ENCODE measurements at regions not wholly inside any gene's neighbourhood (a gene's known extent, or its start where the extent isn't known, plus 50 kb on each side); places are given as distances from the start of the nearest gene placed in this dataset.

DNA sequence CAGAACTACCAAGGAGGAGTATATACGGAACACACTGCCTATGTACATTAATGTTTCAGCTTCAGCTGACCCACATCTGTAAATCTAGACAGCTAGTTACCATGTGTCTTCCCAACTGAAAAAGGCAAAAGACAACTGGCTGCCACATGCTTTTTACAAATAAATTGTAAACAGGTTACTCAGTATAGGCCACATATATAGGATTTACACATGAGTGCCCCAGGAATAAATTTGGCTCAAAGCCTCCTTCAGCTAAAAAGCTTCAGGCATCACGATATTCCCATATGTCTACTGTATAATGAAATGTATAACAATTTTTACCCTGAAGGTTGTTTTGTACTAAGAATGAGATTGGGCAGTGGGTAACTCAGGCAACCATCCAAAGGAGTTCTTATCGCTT, 175.9 kb upstream of the BMP4 start:
- peak in 1 of 2 experiments; percentile 40 for DNase-seq

- no peak for DNase-seq
Observed at GRCh38 chr14:54133896-54134295, 177.3 kb upstream of the BMP4 start.

GRCh38 chr14:54135804-54136280, 179.2 kb upstream of the BMP4 start:
- no peak for DNase-seq

- no peak for DNase-seq
Observed at GRCh38 chr14:54136894-54137613, 180.4 kb upstream of the BMP4 start.

DNA sequence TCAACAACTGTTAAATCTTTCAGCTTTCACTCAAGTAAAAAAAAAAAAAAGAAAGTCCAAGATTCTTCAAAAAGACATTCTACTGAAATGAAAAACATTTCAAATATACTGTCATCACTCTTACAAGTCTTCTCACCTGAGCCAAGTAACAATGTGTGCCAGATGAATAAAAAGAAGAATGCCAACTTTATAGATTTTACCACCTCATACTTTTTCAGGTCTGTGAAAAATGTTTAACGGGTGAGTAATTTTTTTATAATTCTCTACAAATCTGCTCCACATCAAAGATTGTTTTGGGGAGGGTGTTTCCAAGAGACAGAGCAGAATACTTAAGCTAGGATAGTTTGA, 181.0 kb upstream of the BMP4 start:
- DNase-seq = no peak

DNA sequence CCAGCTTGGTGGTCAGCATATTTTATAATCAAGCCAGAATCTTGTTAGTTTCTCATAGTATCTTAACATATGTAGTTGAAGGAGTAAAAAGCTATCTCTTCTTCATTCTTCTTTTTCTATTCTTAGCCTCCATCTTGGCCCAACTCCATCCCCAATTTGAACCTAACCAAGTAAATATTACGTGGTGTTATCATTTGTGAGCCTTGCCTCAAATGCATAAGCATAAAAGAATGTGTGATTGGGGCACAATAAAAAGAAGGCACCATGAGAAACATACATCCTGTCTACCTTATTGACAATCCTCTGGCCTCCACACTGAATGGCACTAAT, 181.4 kb upstream of the BMP4 start:
- no peak for DNase-seq

- DNase-seq = no peak
Observed at GRCh38 chr14:54138354-54139038, 181.9 kb upstream of the BMP4 start.

GRCh38 chr14:54140551-54140950, 183.9 kb upstream of the BMP4 start:
- no peak for DNase-seq

- DNase-seq = no peak
Observed at GRCh38 chr14:54146601-54147000, 190.0 kb upstream of the BMP4 start.

- peak in 1 of 2 experiments; percentile 8 for DNase-seq
Observed at GRCh38 chr14:54147282-54147681, 190.7 kb upstream of the BMP4 start.

- no peak for DNase-seq
Observed at GRCh38 chr14:54147758-54148157, 191.1 kb upstream of the BMP4 start.

GRCh38 chr14:54148251-54148650, 191.6 kb upstream of the BMP4 start:
- no peak for DNase-seq

DNA sequence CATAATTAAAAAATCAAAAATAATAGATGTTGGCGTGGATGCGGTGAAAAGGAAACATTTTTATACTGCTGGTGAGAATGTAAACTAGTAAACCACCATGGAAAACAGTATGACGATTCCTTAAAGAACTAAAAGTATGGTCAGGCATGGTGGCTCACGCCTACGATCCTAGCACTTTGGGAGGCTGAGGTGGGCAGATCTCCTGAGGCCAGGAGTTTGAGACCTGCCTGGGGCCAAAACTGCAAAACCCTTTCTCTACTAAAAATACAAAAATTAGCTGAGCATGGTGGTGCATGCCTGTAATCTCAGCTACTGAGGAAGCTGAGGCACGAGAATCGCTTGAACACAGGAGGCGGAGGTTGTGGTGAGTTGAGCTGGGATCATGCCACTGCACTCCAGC, 195.7 kb upstream of the BMP4 start:
- DNase-seq = no peak

DNA sequence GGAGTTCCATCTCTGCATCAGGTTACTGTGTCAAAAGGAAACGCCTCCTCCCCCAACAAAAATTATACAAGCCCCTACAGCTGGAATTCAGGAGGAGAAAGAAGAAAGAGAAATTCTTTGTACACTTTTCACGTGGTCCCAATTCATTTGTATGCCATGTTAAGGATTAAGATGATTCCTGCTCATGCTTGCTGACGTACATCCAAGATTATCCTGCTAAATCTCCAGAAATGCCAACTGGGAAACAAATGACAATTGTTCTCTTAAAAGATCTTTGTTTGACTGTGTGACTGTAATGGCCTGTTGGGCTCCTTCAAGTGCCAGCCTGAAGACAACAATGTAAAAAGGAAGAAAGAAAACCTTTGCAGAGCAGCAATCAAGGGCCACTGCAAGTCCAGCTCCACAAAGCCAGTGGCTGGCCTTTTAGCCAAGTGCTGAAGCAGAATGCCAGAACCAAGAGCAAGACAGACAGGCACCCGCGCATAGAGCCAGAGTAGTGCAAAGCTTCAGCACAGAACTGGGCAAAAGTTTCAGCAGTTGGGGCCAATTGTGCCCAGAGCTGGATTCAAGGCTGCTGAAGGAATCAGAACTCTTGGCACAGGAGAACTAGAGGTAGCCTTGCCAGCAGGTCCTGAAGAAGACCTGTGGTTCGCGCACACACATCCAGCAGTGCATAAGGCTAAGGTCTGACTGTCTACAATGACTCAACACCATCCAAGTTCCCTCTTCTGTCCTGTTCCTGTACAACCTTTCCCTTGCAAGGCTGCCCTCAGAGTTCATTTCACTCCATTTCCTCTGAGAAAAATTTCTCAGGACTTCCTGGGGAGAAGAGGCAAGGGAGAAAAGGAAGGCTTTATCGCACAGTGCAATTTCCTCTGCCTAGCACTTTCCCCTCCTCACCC, 209.7 kb upstream of the BMP4 start:
- DNase-seq = peak; percentile 8 to 73

DNA sequence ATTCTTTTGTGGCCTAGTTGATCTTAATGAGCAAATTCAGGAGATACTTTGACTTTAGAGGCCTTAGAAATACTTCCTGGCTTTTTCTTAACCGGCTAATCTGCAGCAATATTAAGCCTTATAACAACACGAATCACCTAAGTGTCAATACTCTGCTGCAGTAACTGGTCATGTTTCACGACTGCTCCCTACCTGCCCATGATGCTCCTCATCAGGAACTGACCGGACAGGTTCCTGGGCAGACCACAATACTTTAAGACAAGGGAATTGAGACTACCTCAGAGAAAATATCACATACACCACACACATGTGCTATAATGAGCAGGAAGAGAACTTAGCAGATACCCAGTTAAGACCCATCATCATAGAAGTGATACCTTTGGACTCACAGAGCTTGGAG, 211.9 kb upstream of the BMP4 start:
- DNase-seq = no peak

DNA sequence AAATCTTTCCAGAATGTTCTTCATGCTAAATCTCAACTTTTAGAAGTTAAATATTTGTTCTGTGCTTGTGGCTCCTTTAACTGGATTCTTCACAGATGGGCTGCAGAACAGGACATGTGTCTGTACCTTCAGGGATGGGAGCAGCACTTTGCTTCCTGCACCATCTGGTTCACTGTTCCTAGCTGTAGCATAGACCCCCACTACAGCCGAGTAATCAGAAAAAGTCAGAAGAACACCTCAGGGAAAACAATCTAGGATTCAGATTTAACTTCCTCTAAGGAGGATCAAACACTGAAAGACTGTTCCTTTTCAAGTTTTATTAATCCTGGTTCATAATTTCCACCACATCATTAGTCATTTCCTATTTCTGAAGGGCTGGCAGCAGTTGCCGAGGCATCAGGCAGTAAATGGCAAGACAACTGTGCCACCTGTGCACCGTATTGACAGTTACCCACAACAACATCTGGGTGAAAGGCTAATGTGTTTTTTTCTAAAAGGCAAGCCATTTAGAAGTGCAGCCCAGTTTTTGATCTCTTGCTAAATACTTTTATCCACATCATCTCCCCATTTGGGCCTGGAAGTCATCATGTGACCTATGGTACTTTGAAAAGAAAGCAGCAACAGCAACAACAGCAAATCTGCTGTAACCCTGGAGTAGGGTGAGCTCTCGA, 212.8 kb upstream of the BMP4 start:
- peak; percentile 20 to 68 for DNase-seq

DNA sequence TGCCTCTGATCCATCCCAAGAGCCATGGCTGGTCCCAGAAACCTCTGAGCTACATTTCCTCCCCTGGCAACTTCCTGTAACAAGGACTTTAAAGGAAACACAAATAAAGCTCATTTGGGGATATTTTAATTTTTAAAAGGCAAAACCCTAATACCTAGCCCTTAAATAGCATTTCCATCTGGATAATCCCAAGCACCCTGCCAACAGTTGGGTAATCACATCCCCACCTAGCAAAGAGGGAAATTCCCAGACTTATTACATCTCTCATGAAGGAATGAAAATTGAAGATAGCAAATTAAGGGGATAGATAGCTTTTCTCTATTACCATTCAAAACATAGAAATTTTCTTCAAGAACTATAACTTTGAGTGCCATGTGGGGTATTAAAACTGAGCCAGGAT, 213.7 kb upstream of the BMP4 start:
- DNase-seq = no peak

DNA sequence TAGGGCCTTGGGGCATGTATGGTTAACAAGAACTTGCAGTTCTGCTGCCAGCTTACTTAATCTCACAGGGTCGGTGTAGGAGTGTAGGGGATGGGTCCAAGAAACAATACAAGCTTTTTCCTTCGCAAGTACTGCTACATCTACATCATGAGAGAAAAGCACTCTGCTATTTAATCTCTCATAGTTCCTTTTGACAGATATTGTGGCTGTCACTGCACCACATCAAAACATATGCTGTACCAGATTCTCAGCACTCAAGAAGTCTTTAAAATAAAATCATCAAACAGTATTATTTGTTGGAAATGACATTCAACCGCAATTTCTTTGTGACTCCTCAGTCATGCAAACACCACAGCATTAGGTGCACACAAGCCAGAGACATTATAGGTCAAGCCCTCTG, 215.5 kb upstream of the BMP4 start:
- DNase-seq = no peak

GRCh38 chr14:54172562-54172961, 215.9 kb upstream of the BMP4 start:
- DNase-seq = peak in 1 of 2 experiments; percentile 53

- DNase-seq = peak; percentile 5 to 64
Observed at GRCh38 chr14:54173802-54174201, 217.2 kb upstream of the BMP4 start.

- DNase-seq = no peak
Observed at GRCh38 chr14:54174457-54174856, 217.8 kb upstream of the BMP4 start.

- peak; percentile 86 to 88 for DNase-seq
Observed at GRCh38 chr14:54175298-54175942, 218.8 kb upstream of the BMP4 start.

- no peak for DNase-seq
Observed at GRCh38 chr14:54177019-54177418, 219.8 kb upstream of the CDKN3 start.
